Colonic mucosa (tissue), 4 donors: ENCODE measurements at regions not wholly inside any gene's neighbourhood (a gene's known extent, or its start where the extent isn't known, plus 50 kb on each side); places are given as distances from the start of the nearest gene placed in this dataset.
A peak's percentile ranks its signal among the peaks of the same experiment; 100 is the strongest.

Experiments used
- DNase-seq: peaks from one replicate; pipeline ENCODE4 v3.0.0-alpha.2; 2020
- H3K27ac ChIP-seq: fragments of 200-600 bp; one replicate; pipeline ENCODE4 v1.8.0; 2021
- H3K27me3 ChIP-seq: fragments of 200-600 bp; one replicate; pipeline ENCODE4 v1.8.0; 2021
- H3K36me3 ChIP-seq: fragments of 200-600 bp; one replicate; pipeline ENCODE4 v1.8.0; 2021
- H3K4me1 ChIP-seq: fragments of 200-600 bp; one replicate; pipeline ENCODE4 v1.8.0; 2021; ENCODE audit warnings: mild to moderate bottlenecking
- H3K4me3 ChIP-seq: fragments of 200-600 bp; one replicate; pipeline ENCODE4 v1.8.0; 2021
- H3K9ac ChIP-seq, 2 donors: one replicate each; pipeline ENCODE4 v1.7.0; 2013; ENCODE audit warnings: control low read depth in 2 of 2, low read depth in 2 of 2, low read length in 2 of 2
- H3K9me3 ChIP-seq: fragments of 200-600 bp; one replicate; pipeline ENCODE4 v1.8.0; 2021
- CTCF ChIP-seq: fragments of 200-600 bp; IDR thresholded peaks from one replicate; pipeline ENCODE4 v1.8.0; 2022; ENCODE audit warnings: antibody characterized with exemption, mild to moderate bottlenecking
- intact Hi-C: fragments of 100-400 bp; cut with DNase I; formaldehyde crosslinking; loops from one replicate; pipeline ENCODE4 v1.14.1; 2022
- donor health status: healthy.
- donor health status: DM: no; HTN: no; CAD: no.
- donor health status: DM: no; HTN: no; CAD: no.

- H3K4me1 ChIP-seq: peaks cover 3% of the 10 kb centered on the region
- DNase-seq: no peak
Observed at GRCh38 chr12:124428792-124429281, 133.9 kb downstream of the RFLNA start.

GRCh38 chr12:124428136-124428791 is 133.4 kb downstream of the RFLNA start:
- no peaks in the 10 kb centered on the region for H3K36me3 ChIP-seq
- peak overlapping the region; percentile 2 for H3K27ac ChIP-seq
- no peak for DNase-seq
- no peaks in the 10 kb centered on the region for H3K27me3 ChIP-seq
- H3K4me1 ChIP-seq: peaks cover 9% of the 10 kb centered on the region
- intact Hi-C loops: loop anchor here (10.0 kb wide), 1 partner anchor 63 kb away; no protein-coding TSS in a partner anchor
- no peak for TF ChIP-seq CTCF
- H3K4me3 ChIP-seq: no peak overlapping the region
- H3K9me3 ChIP-seq: no peaks in the 10 kb centered on the region
- no peak overlapping the region for H3K9ac ChIP-seq

More at GRCh38 chr12:124428792-124429281, 133.9 kb downstream of the RFLNA start:
- H3K36me3 ChIP-seq: no peaks in the 10 kb centered on the region
- TF ChIP-seq CTCF: no peak
- H3K9ac ChIP-seq: no peak overlapping the region
- peak overlapping the region; percentile 2 for H3K27ac ChIP-seq
- intact Hi-C loops: loop anchor here (10.0 kb wide), 1 partner anchor 64 kb away; no protein-coding TSS in a partner anchor
- H3K9me3 ChIP-seq: no peaks in the 10 kb centered on the region
- no peaks in the 10 kb centered on the region for H3K27me3 ChIP-seq
- no peak overlapping the region for H3K4me3 ChIP-seq

- no peaks in the 10 kb centered on the region for H3K9me3 ChIP-seq
- H3K4me3 ChIP-seq: no peak overlapping the region
- peaks cover 15% of the 10 kb centered on the region for H3K4me1 ChIP-seq
- no peaks in the 10 kb centered on the region for H3K27me3 ChIP-seq
- H3K36me3 ChIP-seq: no peaks in the 10 kb centered on the region
- intact Hi-C loops: loop anchor here (10.0 kb wide), 1 partner anchor 62 kb away; no protein-coding TSS in a partner anchor
- peak overlapping the region; percentile 28 for H3K27ac ChIP-seq
- no peak for DNase-seq
- TF ChIP-seq CTCF: no peak
- peak overlapping the region in 1 of 2 donors; percentile 5 for H3K9ac ChIP-seq
Observed at GRCh38 chr12:124426594-124427555, 132.0 kb downstream of the RFLNA start.

- H3K9ac ChIP-seq: no peak overlapping the region
- DNase-seq: no peak
- peaks cover 16% of the 10 kb centered on the region for H3K4me1 ChIP-seq
- no peak overlapping the region for H3K27ac ChIP-seq
- TF ChIP-seq CTCF: no peak
- no peak overlapping the region for H3K4me3 ChIP-seq
- H3K9me3 ChIP-seq: no peaks in the 10 kb centered on the region
- intact Hi-C loops: loop anchor here (10.0 kb wide), 1 partner anchor 61 kb away; no protein-coding TSS in a partner anchor
- no peaks in the 10 kb centered on the region for H3K36me3 ChIP-seq
- no peaks in the 10 kb centered on the region for H3K27me3 ChIP-seq
Observed at GRCh38 chr12:124425667-124426066, 130.8 kb downstream of the RFLNA start.

GRCh38 chr12:124424516-124424905 is 129.6 kb downstream of the RFLNA start:
- peak overlapping the region in 1 of 2 donors; percentile 87 for H3K9ac ChIP-seq
- H3K27ac ChIP-seq: no peak overlapping the region
- TF ChIP-seq CTCF: no peak
- no peak for DNase-seq
- intact Hi-C loops: loop anchor here (10.0 kb wide), 1 partner anchor 60 kb away; no protein-coding TSS in a partner anchor
- H3K27me3 ChIP-seq: no peaks in the 10 kb centered on the region
- H3K9me3 ChIP-seq: no peaks in the 10 kb centered on the region
- H3K36me3 ChIP-seq: no peaks in the 10 kb centered on the region
- H3K4me1 ChIP-seq: peaks cover 16% of the 10 kb centered on the region
- H3K4me3 ChIP-seq: no peak overlapping the region
